Activated CD4-positive, alpha-beta T cell treated with anti-CD3 and anti-CD28 coated beads for 36 hours (primary cell): ENCODE measurements at regions not wholly inside any gene's neighbourhood (a gene's known extent, or its start where the extent isn't known, plus 50 kb on each side); places are given as distances from the start of the nearest gene placed in this dataset.
"Not testable (repeated sequence)": the region's sequence is repeated elsewhere in the genome, so short reads cannot be mapped to it uniquely, and the experiment has no call there.

Experiments used
- ATAC-seq: fragments of 200-7000 bp; cut with Tn5 transposase; one replicate; pipeline ENCODE4 v1.10.0; 2021; ENCODE audit warnings: mild to moderate bottlenecking, moderate library complexity
- CTCF ChIA-PET: fragments of 350-600 bp; sonication (Branson Sonifier 250); formaldehyde crosslinking; loops from one replicate; lab custom pipeline; 2021; ENCODE audit warnings: antibody characterized with exemption; lab: Charles Lee
- POLR2A ChIA-PET: fragments of 350-600 bp; sonication (Branson Sonifier 250); formaldehyde crosslinking; loops from one replicate; lab custom pipeline; 2021; ENCODE audit warnings: antibody characterized with exemption, inconsistent platforms; lab: Charles Lee
- DNase-seq: peaks from one replicate; pipeline ENCODE4 v3.0.0-alpha.2; 2020
- H3K27ac Mint-ChIP-seq: one replicate; pipeline ENCODE4 v1.8.0; 2021; ENCODE audit warnings: mixed read lengths
- H3K27me3 Mint-ChIP-seq: one replicate; pipeline ENCODE4 v1.8.0; 2021; ENCODE audit warnings: mixed read lengths
- H3K36me3 Mint-ChIP-seq: one replicate; pipeline ENCODE4 v1.8.0; 2021; ENCODE audit warnings: low read depth, mixed read lengths
- H3K4me1 Mint-ChIP-seq: one replicate; pipeline ENCODE4 v1.8.0; 2021; ENCODE audit warnings: mixed read lengths
- H3K4me3 Mint-ChIP-seq: one replicate; pipeline ENCODE4 v1.8.0; 2021; ENCODE audit warnings: mild to moderate bottlenecking, moderate library complexity, mixed read lengths
- H3K9me3 Mint-ChIP-seq: one replicate; pipeline ENCODE4 v1.8.0; 2021; ENCODE audit warnings: low read depth, mixed read lengths
- intact Hi-C, 2 experiments: fragments of 100-400 bp; cut with DNase I in 1 of 2; cut with micrococcal nuclease in 1 of 2; formaldehyde crosslinking; loops; one replicate each; pipeline versions ENCODE4 v1.14.2 to v1.15.1; 2022 to 2024; cut with DNase I, micrococcal nuclease

DNA sequence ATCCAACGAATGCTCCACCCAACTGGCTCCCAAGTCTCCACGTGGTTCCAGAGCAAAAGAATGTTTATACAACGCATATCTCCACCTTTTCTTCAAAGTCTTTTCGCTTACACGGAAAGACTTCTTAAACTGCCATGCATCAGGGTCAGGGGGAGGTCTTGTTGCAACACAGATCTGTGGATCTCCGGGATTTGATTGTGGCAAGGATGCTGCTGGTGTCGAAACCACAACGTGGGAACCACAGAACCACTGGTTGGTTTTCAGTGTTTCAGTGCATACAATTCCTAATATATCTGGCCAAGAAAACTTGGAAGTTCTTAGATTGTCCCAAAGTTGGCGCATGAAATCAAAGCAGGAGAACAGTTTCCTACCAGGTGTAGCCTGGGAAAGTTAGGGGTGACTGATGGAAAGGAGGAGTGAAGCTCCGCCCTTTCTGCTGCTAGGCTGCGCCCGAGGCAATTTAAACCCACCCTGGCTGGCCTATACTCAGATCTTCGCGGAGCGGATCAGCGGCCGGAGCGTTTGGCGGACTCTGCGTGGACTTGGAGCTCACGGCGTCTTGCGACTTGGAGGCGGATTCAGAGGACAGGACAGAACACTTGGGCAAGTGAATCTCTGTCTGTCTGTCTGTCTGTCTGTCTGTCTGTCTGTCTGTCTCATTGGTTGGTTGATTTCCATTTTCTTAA is 334.8 kb downstream of the CWH43 start:
- DNase-seq, H3K27me3 Mint-ChIP-seq, H3K4me3 Mint-ChIP-seq, intact Hi-C loops, H3K27ac Mint-ChIP-seq, H3K4me1 Mint-ChIP-seq, POLR2A ChIA-PET, CTCF ChIA-PET, ATAC-seq, H3K36me3 Mint-ChIP-seq: not testable (repeated sequence)
- peaks cover 19% of the 10 kb centered on the region for H3K9me3 Mint-ChIP-seq

DNA sequence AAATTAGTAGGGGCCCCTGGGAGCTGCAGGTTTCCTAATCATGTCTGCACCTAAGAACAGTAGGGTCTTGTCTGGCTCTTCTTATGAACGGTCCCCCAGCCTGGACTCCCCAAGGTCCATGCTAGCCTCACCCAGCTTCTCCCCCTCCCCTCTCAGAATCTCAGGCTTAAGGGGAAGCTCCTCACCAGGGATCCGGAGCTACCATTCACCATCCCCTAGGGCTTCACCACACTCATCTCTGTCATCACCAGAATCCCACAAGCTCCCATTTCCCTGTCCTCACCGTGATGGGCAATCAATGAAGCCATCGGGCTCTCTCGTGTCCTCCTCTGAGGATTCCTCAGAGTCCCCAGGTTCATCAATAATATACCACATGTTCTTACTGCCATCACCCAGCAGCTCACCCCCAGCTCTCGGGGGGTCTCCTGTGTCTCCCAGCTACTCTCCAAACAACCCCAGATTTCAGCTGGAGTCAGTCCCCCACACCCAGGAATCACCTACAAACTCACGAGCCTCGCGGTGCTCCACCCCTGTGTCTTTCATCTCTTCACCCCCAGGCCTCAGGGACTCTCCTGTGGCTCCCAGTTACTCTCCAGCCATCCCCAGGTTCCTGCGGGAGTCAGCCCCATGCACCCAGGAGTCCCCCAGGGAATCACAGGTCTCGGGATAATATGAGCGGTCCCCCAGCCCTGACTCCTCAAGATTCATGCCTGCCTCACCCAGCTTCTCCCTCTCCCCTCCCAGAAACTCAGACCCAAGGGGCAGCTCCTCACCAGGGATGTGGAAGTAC is 335.6 kb downstream of the CWH43 start:
- H3K4me1 Mint-ChIP-seq, H3K27ac Mint-ChIP-seq, CTCF ChIA-PET, H3K27me3 Mint-ChIP-seq, H3K36me3 Mint-ChIP-seq, intact Hi-C loops, ATAC-seq, POLR2A ChIA-PET, H3K4me3 Mint-ChIP-seq, DNase-seq: not testable (repeated sequence)
- H3K9me3 Mint-ChIP-seq, result peaks cover 15% of the 10 kb centered on the region

DNA sequence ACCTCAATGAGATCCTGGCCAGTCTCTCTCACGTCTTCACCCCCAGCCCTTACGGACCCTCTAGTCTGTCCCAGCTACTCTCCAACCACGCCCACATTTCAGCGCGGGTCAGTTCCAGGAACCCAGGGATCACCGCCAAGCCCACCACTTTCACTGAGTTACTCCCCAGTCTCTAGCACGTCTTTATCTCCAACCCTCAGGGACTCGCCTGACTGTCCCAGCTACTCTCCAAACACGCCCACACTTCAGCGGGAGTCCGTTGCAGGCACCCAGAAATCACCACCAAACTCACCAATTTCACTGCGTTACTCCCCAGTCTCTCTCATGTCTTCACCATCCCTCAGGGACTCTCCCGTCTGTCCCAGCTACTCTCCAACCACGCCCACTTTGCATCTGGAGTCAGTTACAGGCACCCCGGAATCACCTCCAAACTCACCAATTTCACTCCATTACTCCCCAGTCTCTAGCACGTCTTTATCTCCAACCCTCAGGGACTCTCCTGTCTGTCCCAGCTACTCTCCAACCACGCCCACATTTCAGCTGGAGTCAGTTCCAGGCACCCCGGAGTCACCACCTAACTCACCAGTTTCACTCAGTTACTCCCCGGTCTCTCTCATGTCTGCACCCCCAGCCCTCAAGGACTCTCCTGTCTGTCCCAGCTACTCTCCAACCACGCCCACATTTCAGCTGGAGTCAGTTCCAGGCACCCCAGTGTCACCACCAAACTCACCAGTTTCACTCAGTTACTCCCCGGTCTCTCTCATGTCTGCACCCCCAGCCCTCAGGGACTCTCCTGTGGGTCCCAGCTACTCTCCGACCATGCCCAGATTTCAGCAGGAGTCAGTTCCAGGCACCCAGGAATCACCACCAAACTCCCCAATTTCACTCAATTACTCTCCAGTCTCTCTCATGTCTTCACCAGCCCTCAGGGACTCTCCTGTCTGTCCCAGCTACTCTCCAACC is 336.8 kb downstream of the CWH43 start:
- POLR2A ChIA-PET, H3K4me3 Mint-ChIP-seq, H3K27ac Mint-ChIP-seq, intact Hi-C loops, ATAC-seq, DNase-seq, CTCF ChIA-PET, H3K36me3 Mint-ChIP-seq, H3K4me1 Mint-ChIP-seq, H3K27me3 Mint-ChIP-seq: not testable (repeated sequence)
- peaks cover 15% of the 10 kb centered on the region for H3K9me3 Mint-ChIP-seq

DNA sequence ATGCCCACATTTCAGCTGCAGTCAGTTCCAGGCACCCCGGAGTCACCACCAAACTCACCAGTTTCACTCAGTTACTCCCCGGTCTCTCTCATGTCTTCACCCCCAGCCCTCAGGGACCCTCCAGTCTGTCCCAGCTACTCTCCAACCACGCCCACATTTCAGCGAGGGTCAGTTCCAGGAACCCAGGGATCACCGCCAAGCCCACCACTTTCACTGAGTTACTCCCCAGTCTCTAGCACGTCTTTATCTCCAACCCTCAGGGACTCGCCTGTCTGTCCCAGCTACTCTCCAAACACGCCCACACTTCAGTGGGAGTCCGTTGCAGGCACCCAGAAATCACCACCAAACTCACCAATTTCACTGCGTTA is 337.5 kb downstream of the CWH43 start:
- ATAC-seq, H3K4me1 Mint-ChIP-seq, H3K36me3 Mint-ChIP-seq, H3K27ac Mint-ChIP-seq, DNase-seq, H3K27me3 Mint-ChIP-seq, H3K4me3 Mint-ChIP-seq, POLR2A ChIA-PET, CTCF ChIA-PET, intact Hi-C loops: not testable (repeated sequence)
- peaks cover 15% of the 10 kb centered on the region for H3K9me3 Mint-ChIP-seq
